Stomach smooth muscle (tissue), 2 donors: ENCODE measurements at regions not wholly inside any gene's neighbourhood (a gene's known extent, or its start where the extent isn't known, plus 50 kb on each side); places are given as distances from the start of the nearest gene placed in this dataset.

ENCODE experiments used
- H3K27ac ChIP-seq: one replicate; pipeline ENCODE4 v1.7.0; 2013; ENCODE audit warnings: mild to moderate bottlenecking, low read length, inconsistent platforms
- H3K27me3 ChIP-seq, 2 donors: one replicate each; pipeline ENCODE4 v1.7.0; 2013; ENCODE audit warnings: low read length in 2 of 2; ENCODE audit not compliant: insufficient read depth in 2 of 2, control insufficient read depth in 1 of 2
- H3K36me3 ChIP-seq, 2 donors: one replicate each; pipeline ENCODE4 v1.7.0; 2013; ENCODE audit warnings: low read length in 2 of 2; ENCODE audit not compliant: control insufficient read depth in 2 of 2, insufficient read depth in 2 of 2
- H3K4me1 ChIP-seq: one replicate; pipeline ENCODE4 v1.7.0; 2013; ENCODE audit warnings: low read length; ENCODE audit not compliant: control insufficient read depth, insufficient read depth
- H3K4me3 ChIP-seq, 2 donors: one replicate each; pipeline ENCODE4 v1.7.0; 2013; ENCODE audit warnings: low read length in 2 of 2
- H3K9ac ChIP-seq, 2 donors: one replicate each; pipeline ENCODE4 v1.7.0; 2013; ENCODE audit warnings: low read length in 2 of 2, mild to moderate bottlenecking in 1 of 2
- H3K9me3 ChIP-seq, 2 donors: one replicate each; pipeline ENCODE4 v1.7.0; 2013; ENCODE audit warnings: low read length in 2 of 2; ENCODE audit not compliant: control insufficient read depth in 2 of 2
- donor health status: healthy.
- donor health status: Pancreatic carcinoma.

DNA sequence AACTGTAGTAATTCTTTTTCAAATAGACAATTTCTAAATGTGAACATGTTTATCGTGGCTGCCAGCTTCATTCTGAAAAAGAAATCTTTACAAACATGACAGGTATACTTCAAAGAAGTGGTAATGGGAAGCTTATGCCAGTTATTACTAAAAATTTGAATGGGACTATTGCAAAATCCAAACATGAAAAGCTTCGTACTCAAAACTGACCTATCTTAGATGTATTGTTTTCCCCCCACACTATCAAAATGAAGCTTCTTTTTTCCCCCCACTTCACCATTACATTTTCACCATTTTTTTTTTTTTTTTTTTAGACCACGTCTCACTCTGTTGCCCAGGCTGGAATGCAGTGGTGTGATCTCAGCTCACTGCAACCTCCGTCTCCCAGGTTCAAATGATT is 50.4 kb upstream of the SERTAD2 start:
- Histone ChIP-seq H3K4me1 (no peaks in the 10 kb centered on the region), H3K27me3 (no peaks in the 10 kb centered on the region), H3K9ac (no peak overlapping the region), H3K27ac (no peak overlapping the region), H3K9me3 (no peaks in the 10 kb centered on the region), H3K36me3 (no peaks in the 10 kb centered on the region), H3K4me3 (no peak overlapping the region)

GRCh38 chr2:64704996-64705395 is 51.3 kb upstream of the SERTAD2 start:
- Histone ChIP-seq H3K4me1 (no peaks in the 10 kb centered on the region), H3K9me3 (no peaks in the 10 kb centered on the region), H3K27ac (no peak overlapping the region), H3K36me3 (no peaks in the 10 kb centered on the region), H3K9ac (no peak overlapping the region), H3K27me3 (no peaks in the 10 kb centered on the region), H3K4me3 (no peak overlapping the region)

GRCh38 chr2:64707276-64707675 is 53.6 kb upstream of the SERTAD2 start:
- Histone ChIP-seq H3K9ac (no peak overlapping the region), H3K4me3 (no peak overlapping the region), H3K9me3 (no peaks in the 10 kb centered on the region), H3K27ac (no peak overlapping the region), H3K36me3 (no peaks in the 10 kb centered on the region), H3K4me1 (no peaks in the 10 kb centered on the region), H3K27me3 (no peaks in the 10 kb centered on the region)

- Histone ChIP-seq H3K9ac (no peak overlapping the region), H3K36me3 (no peaks in the 10 kb centered on the region), H3K4me1 (no peaks in the 10 kb centered on the region), H3K27ac (no peak overlapping the region), H3K4me3 (no peak overlapping the region), H3K9me3 (no peaks in the 10 kb centered on the region), H3K27me3 (no peaks in the 10 kb centered on the region)
These were observed 55.1 kb upstream of the SERTAD2 start for GRCh38 chr2:64708829-64709228.

DNA sequence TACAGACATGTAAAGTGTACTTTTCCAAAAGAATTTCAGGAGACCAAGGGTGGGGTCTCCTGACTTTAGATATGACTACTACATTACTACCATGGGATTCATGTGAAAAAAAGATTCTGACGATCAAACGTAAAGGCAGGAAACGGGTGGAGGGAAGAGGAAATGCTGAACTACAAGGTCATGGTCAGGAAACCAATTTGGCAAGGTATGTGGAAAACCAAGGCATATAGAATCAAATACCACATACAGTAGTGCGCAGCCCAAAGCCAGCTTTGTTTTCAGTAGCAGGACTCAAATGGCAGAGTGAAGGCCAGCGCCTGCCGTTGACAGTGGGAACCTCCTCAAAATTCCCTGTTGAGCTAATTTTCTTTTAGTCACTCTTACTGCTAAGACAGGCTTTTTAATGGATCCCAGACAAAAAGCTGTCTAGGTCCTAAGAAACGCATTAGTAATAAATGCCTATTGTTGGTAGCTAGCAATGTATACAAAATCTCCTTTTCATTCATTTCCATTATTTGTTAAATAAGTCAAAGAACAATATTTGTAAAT is 57.6 kb upstream of the SERTAD2 start:
- Histone ChIP-seq H3K4me3 (no peak overlapping the region), H3K27me3 (no peaks in the 10 kb centered on the region), H3K36me3 (no peaks in the 10 kb centered on the region), H3K9ac (no peak overlapping the region), H3K27ac (no peak overlapping the region), H3K9me3 (no peaks in the 10 kb centered on the region), H3K4me1 (no peaks in the 10 kb centered on the region)

DNA sequence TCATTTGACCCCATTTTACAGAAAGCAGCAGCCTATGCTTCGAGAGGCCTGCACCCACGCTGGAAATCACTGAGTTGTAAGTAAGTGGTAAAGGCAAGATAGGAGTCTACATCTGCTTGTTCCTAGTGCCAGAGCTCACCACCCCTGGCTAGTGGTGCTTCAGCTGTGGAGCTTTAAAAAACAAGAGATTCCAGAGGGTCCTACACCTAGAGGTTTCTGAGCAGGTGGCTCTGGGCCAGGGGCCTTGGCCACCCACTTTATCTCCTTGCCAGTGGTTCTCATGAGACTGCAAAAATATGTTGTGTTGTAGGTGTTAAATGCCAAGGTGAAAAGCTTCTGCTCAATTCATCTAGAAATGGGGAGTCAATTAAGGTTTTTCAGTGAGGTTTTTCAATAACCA is 60.0 kb upstream of the SERTAD2 start:
- no peaks in the 10 kb centered on the region for H3K4me1 ChIP-seq
- no peaks in the 10 kb centered on the region for H3K36me3 ChIP-seq
- no peak overlapping the region for H3K4me3 ChIP-seq
- no peak overlapping the region for H3K9ac ChIP-seq
- no peaks in the 10 kb centered on the region for H3K27me3 ChIP-seq
- H3K27ac ChIP-seq = no peak overlapping the region
- H3K9me3 ChIP-seq = no peaks in the 10 kb centered on the region

- Histone ChIP-seq H3K36me3 (no peaks in the 10 kb centered on the region), H3K4me1 (no peaks in the 10 kb centered on the region), H3K9ac (no peak overlapping the region), H3K27ac (no peak overlapping the region), H3K4me3 (no peak overlapping the region), H3K27me3 (no peaks in the 10 kb centered on the region), H3K9me3 (no peaks in the 10 kb centered on the region)
These were observed 62.9 kb upstream of the SERTAD2 start for GRCh38 chr2:64716569-64716968.

DNA sequence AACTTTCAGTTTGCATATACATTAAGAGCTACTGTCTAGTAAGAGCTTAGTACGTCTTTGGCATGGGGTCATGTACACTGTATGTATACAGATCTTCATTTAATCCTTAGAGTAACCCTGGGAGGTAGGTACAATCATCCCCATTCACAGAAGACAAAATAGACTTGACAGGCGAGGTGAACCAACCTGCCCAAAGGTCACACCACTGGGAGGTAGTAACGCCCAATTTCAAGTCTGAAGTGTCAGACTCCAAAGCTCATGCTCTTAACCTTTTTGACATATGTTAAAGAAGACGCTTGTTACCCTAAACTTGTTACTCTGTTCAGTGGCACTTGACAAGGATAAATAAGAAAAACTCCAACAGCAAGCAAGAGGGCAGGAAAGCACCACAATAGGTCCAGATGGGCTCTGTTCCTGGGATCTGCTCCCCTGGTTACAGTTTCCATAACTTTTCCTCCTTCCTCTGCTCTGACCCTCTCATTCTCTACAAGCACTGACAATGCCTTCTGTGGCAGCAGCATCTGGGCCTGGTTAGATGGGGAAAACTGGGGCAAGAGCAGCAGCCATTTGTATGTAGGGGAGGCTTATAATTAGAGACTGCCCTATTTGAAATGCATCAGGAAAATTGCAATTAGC is 64.7 kb upstream of the SERTAD2 start:
- H3K4me3 ChIP-seq = no peak overlapping the region
- no peaks in the 10 kb centered on the region for H3K9me3 ChIP-seq
- no peak overlapping the region for H3K27ac ChIP-seq
- H3K4me1 ChIP-seq = no peaks in the 10 kb centered on the region
- no peaks in the 10 kb centered on the region for H3K36me3 ChIP-seq
- no peak overlapping the region for H3K9ac ChIP-seq
- H3K27me3 ChIP-seq = no peaks in the 10 kb centered on the region

DNA sequence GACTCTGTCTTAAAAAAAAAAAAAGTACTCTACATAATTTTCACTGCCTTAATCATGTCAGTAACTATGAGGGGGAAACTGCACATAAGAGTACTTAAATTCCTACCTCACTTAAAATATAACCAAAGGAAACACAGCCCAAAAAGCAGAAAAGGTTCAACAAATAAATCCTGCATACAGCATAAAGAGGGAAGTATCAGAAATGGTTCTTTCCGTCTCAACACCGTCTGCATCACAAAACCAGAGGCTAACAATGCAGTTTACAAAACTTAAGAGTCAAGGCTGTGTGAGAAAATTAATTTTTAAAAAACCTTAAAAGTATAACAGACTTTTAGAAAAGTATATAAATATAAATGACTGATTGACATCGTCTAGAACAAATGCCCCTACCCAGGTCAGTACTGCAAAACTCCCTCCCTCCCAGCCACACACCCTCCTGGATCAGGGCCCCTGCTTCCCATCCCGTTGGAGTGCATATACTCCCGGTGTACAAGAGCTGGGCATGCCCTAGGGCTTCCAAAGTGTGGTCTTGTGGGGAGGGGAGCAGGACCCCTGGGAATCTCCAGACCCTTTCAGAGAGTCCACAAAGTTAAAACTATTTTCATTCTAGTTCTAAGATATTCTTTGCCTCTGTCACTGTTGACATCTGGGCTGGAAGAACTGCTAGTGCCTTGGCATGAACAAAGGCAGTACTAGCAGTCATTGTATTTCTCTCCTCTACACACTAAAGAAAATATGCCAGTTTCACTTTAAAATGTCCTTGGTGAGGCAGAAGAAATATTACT is 67.0 kb upstream of the SERTAD2 start:
- Histone ChIP-seq H3K27ac (no peak overlapping the region), H3K9ac (no peak overlapping the region)

DNA sequence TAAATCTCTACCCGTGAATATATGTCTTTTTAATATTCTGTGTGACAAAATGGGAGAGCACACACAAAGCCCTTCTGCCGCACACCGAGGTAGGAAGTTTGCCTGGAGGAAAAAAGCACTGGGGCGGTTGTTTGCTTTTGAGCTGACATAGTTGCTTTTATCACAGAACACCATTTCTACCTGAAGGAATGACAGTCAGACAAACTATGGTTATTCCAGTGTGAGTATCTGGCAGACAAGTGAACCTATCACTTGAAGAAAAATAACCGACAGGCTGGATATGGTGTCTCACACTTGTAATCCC is 67.6 kb upstream of the SERTAD2 start:
- no peak overlapping the region for H3K9ac ChIP-seq
- no peaks in the 10 kb centered on the region for H3K4me1 ChIP-seq
- H3K9me3 ChIP-seq = no peaks in the 10 kb centered on the region
- H3K36me3 ChIP-seq = no peaks in the 10 kb centered on the region
- H3K27ac ChIP-seq = no peak overlapping the region
- no peaks in the 10 kb centered on the region for H3K27me3 ChIP-seq
- no peak overlapping the region for H3K4me3 ChIP-seq

More for the DNA sequence above, 67.0 kb upstream of the SERTAD2 start:
- Histone ChIP-seq H3K9me3 (no peaks in the 10 kb centered on the region), H3K36me3 (no peaks in the 10 kb centered on the region), H3K27me3 (no peaks in the 10 kb centered on the region), H3K4me1 (no peaks in the 10 kb centered on the region), H3K4me3 (no peak overlapping the region)
